ENCODE measurements at regions not wholly inside any gene's neighbourhood (a gene's known extent, or its start where the extent isn't known, plus 50 kb on each side); places are given as distances from the start of the nearest gene placed in this dataset.

DNA sequence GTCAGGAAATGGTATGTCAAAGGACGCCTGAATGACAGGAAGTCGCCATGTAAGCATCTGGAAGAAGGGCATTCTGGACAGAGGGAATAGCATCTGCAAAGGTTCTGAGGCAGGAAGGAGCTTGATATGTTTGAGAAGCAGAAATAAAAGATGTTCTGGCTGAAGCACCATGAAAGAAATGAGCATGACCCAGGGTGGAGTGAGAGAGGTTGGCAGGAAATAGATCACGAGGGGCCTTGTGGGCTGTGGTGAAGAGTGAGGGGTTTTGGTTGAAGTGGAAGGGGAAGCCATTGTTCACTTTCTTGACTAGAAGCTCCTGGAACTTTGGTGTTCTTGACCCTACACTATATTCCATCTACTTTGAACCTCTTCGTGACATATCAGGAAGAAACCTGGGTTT is 99.4 kb upstream of the PARP11 start:
- DNase-seq (ENCODE audit: extremely low read depth in 1 of 2, low read depth in 1 of 2) = no peak

GRCh38 chr12:3968523-3968922 is 95.3 kb upstream of the PARP11 start:
- no peak for DNase-seq (ENCODE audit: extremely low read depth in 1 of 2, low read depth in 1 of 2)

GRCh38 chr12:3967556-3968160 is 94.5 kb upstream of the PARP11 start:
- DNase-seq (ENCODE audit: extremely low read depth in 1 of 2, low read depth in 1 of 2) = no peak

DNA sequence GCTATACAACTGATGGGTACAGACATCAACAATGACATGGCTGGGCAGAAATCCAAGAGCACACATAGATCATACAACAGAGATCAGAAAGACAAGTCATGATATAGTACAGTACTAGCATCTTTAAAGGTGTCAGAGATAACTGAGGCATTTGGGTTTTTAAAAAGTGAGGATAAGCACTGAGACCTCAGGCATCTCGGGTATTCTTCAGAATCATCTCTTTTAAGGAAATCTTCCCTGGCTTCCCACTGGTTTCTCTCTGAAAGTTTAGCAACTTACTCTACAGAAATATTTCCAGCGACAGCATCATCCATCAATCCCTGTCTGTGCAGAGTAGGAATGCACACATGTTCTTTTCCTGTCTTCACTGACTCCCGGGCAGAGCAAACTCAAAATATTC is 93.2 kb upstream of the PARP11 start:
- no peak for DNase-seq (ENCODE audit: extremely low read depth in 1 of 2, low read depth in 1 of 2)

- no peak for DNase-seq (ENCODE audit: extremely low read depth in 1 of 2, low read depth in 1 of 2)
These were observed 91.8 kb upstream of the PARP11 start for GRCh38 chr12:3965046-3965445.

DNA sequence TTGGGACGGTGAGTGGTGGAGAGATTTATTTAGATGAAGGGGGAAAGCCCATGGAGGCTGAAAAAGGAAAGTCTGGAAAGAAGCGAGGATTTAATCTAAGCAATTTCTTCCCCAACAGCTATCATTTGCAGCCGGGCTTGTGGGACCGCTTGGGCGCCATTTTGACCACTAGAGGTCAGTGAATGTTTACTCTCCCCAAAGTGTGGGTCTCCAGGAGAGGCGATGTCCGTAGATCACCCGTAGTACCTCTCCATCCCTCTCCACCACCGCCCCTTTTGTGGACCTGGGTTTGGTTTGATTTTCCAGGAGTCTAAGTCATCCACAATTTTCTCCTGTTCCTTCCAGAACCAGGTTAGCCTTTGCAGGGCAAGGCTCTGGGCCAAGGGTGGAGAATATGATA is 91.2 kb upstream of the PARP11 start:
- no peak for DNase-seq (ENCODE audit: extremely low read depth in 1 of 2, low read depth in 1 of 2)

DNA sequence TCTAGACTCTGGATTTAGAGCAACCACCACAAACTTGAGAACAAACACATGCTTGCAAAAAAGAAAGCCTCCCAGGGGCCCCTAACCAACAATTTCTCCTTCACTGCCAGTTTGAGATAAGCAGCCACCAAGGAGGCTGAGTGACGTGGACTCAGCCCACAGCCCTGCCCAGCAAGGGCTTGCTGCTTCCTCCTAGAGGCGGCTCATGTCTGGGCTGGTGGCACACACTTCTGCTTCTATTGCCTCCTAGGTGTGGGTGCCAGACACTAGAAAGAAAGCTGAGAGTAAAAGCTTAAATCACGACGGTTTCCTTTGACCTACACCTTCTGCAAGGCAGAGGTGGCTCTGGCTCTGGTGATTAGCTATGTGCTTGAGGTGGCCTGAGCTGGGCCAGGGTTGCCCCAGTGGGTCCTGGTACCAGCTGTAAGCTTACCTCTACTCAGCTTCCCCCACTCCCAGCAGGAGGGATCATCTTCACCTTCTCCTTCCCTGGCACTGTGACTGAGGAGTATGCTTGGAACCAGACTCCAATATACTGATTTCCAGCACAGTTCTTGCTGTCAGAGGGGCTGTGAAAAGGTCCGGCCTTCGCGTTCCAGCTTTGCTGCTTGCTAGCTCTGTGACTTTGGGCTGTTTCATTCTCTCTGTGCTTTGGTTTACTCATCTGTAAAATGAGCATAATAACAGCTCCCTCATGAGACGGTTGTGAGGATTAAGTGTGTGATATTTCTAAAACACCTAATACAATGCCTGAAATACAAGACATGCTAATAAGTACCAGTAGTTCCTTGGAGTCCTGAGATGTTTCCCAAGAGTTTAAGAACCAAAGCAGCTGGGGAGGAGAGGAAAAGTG is 89.7 kb upstream of the PARP11 start:
- DNase-seq (ENCODE audit: extremely low read depth in 1 of 2, low read depth in 1 of 2) = peak in 1 of 2 donors; percentile 56

DNA sequence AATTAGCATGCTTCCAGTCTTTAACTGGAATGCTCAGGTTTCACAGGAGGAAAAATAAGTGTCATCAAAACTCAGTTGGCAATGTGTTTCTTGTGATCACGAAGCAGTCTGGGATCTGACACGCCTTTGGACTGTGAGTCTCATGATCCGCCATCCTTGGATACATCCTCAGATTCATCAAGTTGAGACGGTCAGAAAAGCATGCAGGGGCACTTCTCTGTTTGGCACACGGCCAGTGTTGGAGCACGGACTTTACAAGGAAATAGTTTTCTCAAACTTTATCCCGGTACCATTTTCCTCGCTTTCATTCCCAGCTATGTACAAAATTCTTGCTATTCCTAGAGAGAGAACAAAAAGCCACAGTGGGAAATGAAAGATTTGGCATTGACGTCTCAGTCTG is 88.4 kb upstream of the PARP11 start:
- no peak for DNase-seq (ENCODE audit: extremely low read depth in 1 of 2, low read depth in 1 of 2)

DNA sequence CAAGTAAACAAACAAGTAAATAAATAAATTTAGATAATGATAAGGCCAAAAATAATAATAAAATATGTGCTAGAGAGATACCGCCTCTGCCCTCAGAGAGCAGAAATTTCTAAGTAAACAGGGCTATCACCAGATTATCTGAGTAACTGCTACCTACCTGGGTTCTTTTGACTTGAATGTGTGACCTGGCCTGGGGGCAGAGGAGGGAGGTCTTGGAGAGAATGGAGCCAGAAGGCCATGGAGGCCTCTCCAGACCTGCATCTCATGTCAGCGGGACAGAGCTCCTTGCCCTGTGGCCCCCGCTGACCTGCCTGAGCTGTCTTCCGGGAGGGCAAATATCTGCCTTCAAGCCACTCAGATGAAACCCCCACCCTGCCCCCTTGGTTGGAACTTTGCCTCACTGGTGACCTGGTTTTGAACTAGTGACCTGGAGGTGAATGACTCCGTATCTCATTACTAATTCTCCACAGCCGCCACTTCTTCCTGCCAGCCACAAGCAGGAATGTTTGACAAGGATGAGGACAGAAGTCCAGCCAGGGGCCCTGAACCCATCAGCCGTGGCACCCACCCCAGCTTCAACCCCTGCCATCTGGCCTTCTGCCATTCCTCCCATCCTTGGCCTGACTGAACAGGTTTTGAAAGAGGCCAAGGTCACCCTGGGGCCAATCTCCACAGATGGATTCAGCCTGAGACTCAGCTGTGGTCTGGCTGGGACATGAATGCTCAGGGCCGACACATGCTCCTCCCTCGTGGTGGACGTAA is 86.8 kb upstream of the PARP11 start:
- no peak for DNase-seq (ENCODE audit: extremely low read depth in 1 of 2, low read depth in 1 of 2)

- DNase-seq (ENCODE audit: extremely low read depth in 1 of 2, low read depth in 1 of 2) = no peak
These were observed 85.3 kb upstream of the PARP11 start for GRCh38 chr12:3958534-3958933.

DNA sequence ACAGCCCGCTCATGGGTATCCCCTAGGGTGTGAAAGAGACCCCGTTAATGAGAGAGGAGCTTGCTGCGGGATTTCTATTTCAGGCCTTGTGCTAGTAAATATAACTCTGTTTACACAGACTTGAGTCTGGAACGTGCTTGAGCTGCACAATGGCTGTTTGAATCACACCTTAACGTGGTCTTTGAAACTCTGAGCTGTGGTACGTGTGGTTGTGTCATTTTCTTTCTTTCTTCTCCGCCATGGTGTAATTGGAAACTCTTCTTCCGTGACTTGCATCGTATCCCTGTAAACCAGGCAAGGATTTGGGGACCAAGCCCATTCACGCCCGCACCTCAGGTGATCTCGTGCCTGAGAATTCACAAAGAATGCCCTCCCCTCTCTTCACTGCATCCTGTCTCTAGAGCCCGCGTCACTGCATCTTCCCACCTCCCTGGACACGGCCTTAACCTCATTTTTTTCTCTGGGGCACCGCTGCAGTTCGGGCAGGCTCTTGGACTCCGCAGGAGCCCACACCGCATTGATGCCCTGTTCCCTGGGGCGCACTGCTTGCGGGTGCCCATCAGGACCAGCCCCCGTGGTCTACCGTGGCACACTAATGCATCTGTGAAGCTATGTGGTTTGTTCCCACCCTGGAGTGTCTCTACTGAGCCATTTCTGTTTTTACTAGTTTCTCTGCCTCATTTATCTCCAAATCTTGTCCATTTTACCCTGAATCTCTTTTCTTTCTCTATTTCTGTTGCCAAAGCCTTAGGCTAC is 78.4 kb upstream of the PARP11 start:
- DNase-seq (ENCODE audit: extremely low read depth in 1 of 2, low read depth in 1 of 2) = no peak

- no peak for DNase-seq (ENCODE audit: extremely low read depth in 1 of 2, low read depth in 1 of 2)
These were observed 77.6 kb upstream of the PARP11 start for GRCh38 chr12:3950714-3951320.

- no peak for DNase-seq (ENCODE audit: extremely low read depth in 1 of 2, low read depth in 1 of 2)
These were observed 74.6 kb upstream of the PARP11 start for GRCh38 chr12:3947781-3948180.

DNA sequence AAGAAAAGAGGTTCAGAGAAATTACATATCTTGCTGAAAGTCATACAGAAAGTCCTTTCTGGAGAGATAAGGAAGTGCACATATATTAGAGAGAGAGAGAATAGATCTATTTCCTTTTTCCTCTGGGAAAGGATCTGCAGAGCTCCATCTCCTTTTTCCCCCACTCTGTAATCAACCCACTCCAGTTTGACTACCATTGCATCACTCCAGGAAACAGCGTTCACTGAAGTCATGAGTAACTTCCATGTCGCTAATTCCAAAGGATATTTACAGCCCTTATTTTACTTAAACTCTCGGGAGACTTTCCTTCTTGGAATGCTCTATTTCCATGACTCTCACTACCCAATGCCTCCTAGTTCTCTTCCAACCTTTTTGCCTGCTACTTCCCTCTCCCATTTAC is 72.5 kb upstream of the PARP11 start:
- no peak for DNase-seq (ENCODE audit: extremely low read depth in 1 of 2, low read depth in 1 of 2)

- DNase-seq (ENCODE audit: extremely low read depth in 1 of 2, low read depth in 1 of 2) = no peak
These were observed 71.4 kb upstream of the PARP11 start for GRCh38 chr12:3944620-3945019.

- no peak for DNase-seq (ENCODE audit: extremely low read depth in 1 of 2, low read depth in 1 of 2)
These were observed 64.9 kb upstream of the PARP11 start for GRCh38 chr12:3938042-3938544.

DNA sequence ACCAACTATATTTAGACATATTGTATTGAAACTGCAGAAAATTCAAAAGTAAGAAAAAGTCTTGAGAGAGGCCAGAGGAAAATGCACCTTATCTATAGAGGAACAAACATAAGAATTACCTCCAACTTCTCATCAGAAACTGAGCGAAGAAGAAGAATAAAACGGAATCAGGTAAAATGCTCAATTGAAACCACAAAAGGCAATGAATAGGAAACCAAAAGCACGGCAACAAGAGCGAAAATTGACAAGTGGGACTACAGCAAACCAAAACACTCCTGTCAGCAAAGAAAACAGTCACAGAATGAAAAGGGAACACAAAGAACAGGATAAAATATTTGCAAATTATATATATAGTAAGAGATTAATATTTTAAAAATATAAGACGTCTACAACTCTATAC is 61.9 kb upstream of the PARP11 start:
- no peak for DNase-seq (ENCODE audit: extremely low read depth in 1 of 2, low read depth in 1 of 2)

- DNase-seq (ENCODE audit: extremely low read depth in 1 of 2, low read depth in 1 of 2) = no peak
These were observed 60.6 kb upstream of the PARP11 start for GRCh38 chr12:3933819-3934192.

DNA sequence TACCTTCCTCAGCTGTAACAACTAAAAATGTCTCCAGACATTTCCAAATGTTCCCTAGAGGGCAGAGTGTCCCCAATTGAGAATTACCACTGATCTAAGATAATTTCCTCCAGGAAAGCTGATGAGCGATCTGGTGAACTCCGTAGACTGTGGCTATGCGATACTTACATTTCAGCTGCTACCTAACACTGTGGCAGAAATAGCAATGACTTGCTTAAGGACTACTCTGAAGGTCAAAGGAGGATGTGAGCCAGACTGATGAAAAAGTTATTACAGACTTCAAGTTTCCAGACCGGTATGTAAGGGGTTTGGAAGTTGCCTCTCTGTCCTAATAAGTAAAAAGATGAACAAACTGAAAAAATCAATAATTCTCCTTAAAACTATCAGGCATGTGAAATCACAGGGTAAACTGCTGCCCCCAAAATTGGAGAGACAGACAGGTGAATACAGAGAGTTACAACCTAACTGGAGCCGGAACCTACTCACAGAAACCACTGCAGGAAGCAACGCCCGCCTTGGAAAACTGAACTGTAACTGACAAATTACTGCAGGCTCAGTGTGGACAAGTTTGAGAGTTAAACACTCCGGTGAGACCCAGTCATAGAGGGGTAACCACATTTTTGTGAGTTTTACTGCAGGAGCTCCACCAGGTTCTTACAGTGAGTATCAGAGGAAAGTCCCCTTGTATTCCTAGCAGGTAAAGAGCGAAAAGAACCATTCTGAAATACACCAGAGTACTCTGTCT is 60.0 kb upstream of the PARP11 start:
- DNase-seq (ENCODE audit: extremely low read depth in 1 of 2, low read depth in 1 of 2) = no peak

GRCh38 chr12:3931776-3932175 is 58.6 kb upstream of the PARP11 start:
- no peak for DNase-seq (ENCODE audit: extremely low read depth in 1 of 2, low read depth in 1 of 2)

Data from stimulated activated CD8-positive, alpha-beta memory T cell treated with anti-CD3 and anti-CD28 coated beads, Interleukin-7, amount 100 ng/mL, for 48 hours (primary cell).